Lower leg skin (tissue), 4 donors: ENCODE measurements at regions not wholly inside any gene's neighbourhood (a gene's known extent, or its start where the extent isn't known, plus 50 kb on each side); places are given as distances from the start of the nearest gene placed in this dataset.

Experiments used
- DNase-seq, 2 donors: peaks; one replicate each; pipeline ENCODE4 v3.0.0-alpha.2; 2019; ENCODE audit warnings: low spot score in 2 of 2
- H3K4me3 ChIP-seq: fragments of 200-600 bp; sonication (generic); 2 replicates; pipeline ENCODE4 v1.5.1; 2017; ENCODE audit warnings: mild to moderate bottlenecking, low read depth; ENCODE audit not compliant: poor library complexity, severe bottlenecking
- CTCF ChIP-seq, 3 donors: fragments of 450-650 bp; IDR thresholded peaks; one replicate each; pipeline ENCODE4 v1.5.1; 2016; ENCODE audit warnings: antibody characterized with exemption in 3 of 3, mild to moderate bottlenecking in 3 of 3, moderate library complexity in 2 of 3
- POLR2A ChIP-seq, 2 donors: fragments of 450-650 bp; IDR thresholded peaks; one replicate each; pipeline ENCODE4 v1.6.1; 2016 to 2017; ENCODE audit warnings: antibody characterized with exemption in 2 of 2, mild to moderate bottlenecking in 1 of 2, moderate library complexity in 1 of 2
- WGBS, 2 donors: methylation state at CpG; one replicate each; pipeline ENCODE4 v1.1.5; 2018; 5-methylcytosine and 5-hydroxymethylcytosine counted together
- intact Hi-C: fragments of 100-400 bp; cut with DNase I; formaldehyde crosslinking; loops from one replicate; pipeline ENCODE4 v1.15.0; 2023; ENCODE audit warnings: low total_unique reads

GRCh38 chr20:24802286-24802820 lies 146.7 kb upstream of the CST7 start:
- TF ChIP-seq POLR2A (IDR thresholded peaks at IDR 0.05), result no peak
- no peak for TF ChIP-seq CTCF (IDR thresholded peaks at IDR 0.05)
- H3K4me3 ChIP-seq, result no peak overlapping the region
- 76 to 85% methylated on average over 11 of the region's 11 CpGs for WGBS, 2 donors
- DNase-seq, result no peak
- intact Hi-C loops, result no loop called here

GRCh38 chr20:24804481-24805206 lies 144.4 kb upstream of the CST7 start:
- no peak for TF ChIP-seq POLR2A (IDR thresholded peaks at IDR 0.05)
- no peak for TF ChIP-seq CTCF (IDR thresholded peaks at IDR 0.05)
- no peak overlapping the region for H3K4me3 ChIP-seq
- WGBS, 2 donors, result 84% methylated on average over 12 to 16 of the region's 16 CpGs
- intact Hi-C loops, result no loop called here
- DNase-seq, result no peak

GRCh38 chr20:24805456-24806238 lies 143.4 kb upstream of the CST7 start:
- TF ChIP-seq POLR2A (IDR thresholded peaks at IDR 0.05), result no peak
- TF ChIP-seq CTCF (IDR thresholded peaks at IDR 0.05), result no peak
- no peak for DNase-seq
- H3K4me3 ChIP-seq, result no peak overlapping the region
- WGBS, 2 donors, result 85 to 91% methylated on average over 11 of the region's 11 CpGs
- intact Hi-C loops, result no loop called here

GRCh38 chr20:24806705-24807676 lies 142.1 kb upstream of the CST7 start:
- no peak overlapping the region for H3K4me3 ChIP-seq
- 74% methylated on average over 16 of the region's 16 CpGs for WGBS, 2 donors
- DNase-seq, result no peak
- TF ChIP-seq CTCF (IDR thresholded peaks at IDR 0.05), result no peak
- no peak for TF ChIP-seq POLR2A (IDR thresholded peaks at IDR 0.05)
- intact Hi-C loops, result no loop called here

GRCh38 chr20:24808616-24809015 lies 140.5 kb upstream of the CST7 start:
- TF ChIP-seq CTCF (IDR thresholded peaks at IDR 0.05), result no peak
- no peak for TF ChIP-seq POLR2A (IDR thresholded peaks at IDR 0.05)
- no peak for DNase-seq
- WGBS, 2 donors, result 83 to 91% methylated on average over 10 of the region's 10 CpGs
- H3K4me3 ChIP-seq, result no peak overlapping the region
- intact Hi-C loops, result no loop called here
